Renal pelvis (tissue), 1 donor: ENCODE measurements at regions not wholly inside any gene's neighbourhood (a gene's known extent, or its start where the extent isn't known, plus 50 kb on each side); places are given as distances from the start of the nearest gene placed in this dataset.

Experiments used
- DNase-seq: peaks from one replicate; pipeline ENCODE4 v3.0.0-alpha.2; 2013

DNA sequence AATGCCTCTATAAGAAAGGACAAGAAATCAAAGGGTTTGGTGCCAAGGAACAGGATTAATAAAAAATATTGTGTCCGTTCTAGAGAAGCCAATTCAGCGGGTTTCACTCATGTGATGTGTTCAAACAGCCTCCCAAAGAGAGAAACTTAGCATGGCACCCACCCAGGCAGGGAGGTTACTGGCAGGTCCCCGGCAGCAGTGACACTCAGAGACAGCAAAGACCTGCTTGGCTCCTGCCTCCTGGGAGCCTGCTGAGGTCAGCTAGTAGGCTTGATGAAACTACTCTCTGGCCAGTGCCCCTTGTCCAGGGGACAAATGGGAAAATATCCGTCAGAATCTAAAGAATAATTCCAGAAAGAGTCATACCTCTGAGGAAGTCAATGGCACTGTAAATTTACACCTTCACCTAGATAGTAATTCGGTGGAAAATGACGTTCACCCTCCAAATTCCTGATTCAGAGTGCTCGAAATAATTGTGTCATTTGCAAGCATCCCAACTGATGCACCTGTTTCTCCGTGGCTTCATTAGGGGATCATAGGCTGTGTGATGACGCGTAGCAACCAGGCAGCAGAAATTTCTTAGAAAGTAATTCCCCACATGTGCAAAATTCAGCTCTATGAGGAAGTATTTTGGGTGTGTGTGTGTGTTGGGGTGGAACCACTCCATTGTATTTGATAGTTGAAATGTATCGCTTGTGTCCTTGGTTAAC, 481.5 kb upstream of the ZFHX3 start:
- DNase-seq = no peak

GRCh38 chr16:73527187-73527586, 479.3 kb upstream of the ZFHX3 start:
- no peak for DNase-seq

DNA sequence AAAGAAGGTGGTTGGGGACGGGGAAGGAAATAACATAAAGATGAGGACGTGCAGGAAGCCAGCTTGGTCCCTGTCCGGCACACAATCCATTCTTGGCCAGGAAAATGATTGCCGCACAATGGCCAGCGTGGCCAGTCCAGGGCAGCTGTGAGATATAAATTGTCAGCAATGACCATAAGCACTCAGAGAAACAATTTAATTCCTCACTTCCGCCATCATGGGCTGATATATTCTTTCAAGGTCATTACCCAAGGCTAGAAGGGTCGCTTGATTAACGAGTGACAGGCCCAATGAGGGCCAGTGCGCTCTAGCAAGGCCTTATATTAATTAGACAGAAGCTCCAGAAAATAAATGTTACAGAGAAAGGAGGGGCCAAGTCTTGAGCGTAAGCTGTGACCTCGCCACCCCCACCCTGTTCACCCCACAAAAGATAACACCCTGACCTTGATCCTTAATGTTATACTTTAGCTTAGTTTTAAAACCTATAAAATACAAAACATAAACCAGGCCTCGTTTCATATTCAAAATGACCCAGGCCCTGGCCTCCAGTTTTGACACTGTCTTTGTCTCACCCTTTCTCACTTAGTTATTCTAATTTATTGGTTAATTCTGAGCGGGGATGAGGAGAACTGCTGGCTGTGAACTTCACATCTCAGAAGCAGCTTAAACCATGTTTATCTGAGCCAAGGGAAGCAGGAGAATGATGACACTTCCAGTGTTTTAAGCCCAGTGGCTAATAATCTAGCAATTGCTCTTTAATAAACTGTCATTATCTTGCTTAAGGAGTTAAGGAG, 478.3 kb upstream of the ZFHX3 start:
- DNase-seq = peak; percentile 54

DNA sequence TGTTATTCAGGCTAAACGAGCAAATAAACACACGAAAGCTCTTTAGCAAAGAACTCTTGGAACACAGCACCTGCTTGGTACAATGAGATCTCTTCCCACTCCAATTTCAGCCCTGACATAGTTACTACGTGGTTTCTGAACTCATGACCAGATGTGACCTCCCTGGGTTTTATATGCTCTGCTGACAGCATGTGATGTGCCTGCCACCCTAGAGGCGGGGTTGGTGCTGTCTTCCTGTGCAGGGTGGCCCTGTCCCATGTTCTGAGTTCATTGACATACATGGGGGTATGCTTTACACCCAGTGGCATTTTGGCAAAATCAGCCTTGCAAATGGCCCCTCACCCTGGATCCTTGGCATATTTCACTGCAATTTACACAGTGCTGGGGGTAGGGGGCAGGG, 475.3 kb upstream of the ZFHX3 start:
- no peak for DNase-seq

- DNase-seq = no peak
Measured at GRCh38 chr16:73521499-73521898, 473.6 kb upstream of the ZFHX3 start.

DNA sequence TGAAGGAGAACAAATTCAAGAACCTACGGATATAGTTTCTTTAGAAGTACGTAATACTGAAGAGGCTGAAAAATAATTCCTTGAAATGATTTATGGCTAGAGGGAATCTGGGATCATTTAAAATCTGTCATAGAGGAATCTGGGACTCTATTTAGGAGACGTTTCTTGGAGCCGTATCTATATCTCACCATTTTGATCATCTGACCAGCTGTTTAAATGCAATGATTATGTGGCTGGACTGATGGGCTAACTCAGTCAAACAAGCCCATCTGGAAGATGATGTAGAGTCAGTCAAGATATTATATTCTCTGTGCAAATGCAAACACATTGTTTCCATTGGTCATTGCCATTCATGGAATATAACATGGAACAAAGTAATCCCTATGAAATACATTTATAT, 467.7 kb upstream of the ZFHX3 start:
- DNase-seq = no peak

DNA sequence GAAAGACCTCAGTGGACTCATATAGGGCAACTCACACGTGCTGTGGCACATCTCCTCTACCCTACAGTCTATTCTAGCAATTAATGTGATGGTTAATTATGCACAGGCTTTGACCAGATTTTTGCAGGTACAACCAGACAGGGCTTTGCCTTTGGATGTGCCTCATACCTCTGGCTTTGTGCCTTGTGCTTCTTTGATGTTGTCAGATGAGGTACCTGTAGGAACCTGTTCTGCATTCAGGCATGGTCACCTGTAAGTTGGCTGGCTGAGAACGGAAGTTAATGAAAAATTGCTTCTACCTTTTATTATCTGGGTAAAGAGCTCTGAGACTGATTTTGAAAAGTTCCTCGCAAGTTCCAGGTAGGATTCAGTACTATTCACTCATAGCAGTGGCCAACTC, 462.9 kb upstream of the ZFHX3 start:
- DNase-seq = no peak

GRCh38 chr16:73506568-73507056, 458.7 kb upstream of the ZFHX3 start:
- no peak for DNase-seq

- DNase-seq = no peak
Measured at GRCh38 chr16:73505577-73505976, 457.6 kb upstream of the ZFHX3 start.

- DNase-seq = no peak
Measured at GRCh38 chr16:73504591-73505575, 457.0 kb upstream of the ZFHX3 start.

DNA sequence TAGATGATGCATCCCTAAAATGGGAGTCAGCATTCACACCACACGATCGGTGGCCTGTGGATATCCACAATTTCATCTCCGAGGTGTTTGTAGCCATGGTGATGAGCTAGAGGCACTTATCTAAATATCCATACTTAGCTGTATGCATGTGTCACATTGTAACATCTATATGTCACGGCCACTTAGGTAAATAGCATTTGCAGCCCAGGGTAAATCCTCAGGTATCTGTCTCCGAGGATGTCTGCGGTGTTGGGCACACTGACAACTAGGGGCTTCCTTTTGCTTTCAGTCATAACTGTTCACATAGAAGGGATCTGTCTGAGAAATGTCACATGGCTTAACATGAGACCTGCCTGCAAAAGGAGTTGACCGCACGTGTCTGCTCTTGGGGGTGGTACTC, 455.2 kb upstream of the ZFHX3 start:
- no peak for DNase-seq

GRCh38 chr16:73499276-73499675, 451.3 kb upstream of the ZFHX3 start:
- no peak for DNase-seq

DNA sequence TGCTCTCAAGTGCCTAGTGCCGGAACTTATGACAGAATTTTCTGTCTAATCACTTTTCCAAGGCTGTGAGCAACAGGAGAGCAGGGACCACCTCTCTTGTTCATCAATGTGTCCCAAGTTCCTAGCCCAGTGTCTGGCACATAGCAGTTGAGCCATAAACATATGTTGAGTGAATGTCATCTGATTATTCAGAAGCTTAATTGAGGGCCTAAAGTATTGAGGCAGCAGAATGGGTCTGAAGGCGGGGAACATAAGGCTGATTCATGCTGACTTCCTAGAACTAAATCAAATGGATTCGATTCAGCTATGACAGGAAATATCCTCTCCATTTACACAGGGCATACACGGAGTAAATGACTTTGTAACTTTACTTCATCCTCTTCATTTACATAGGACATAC, 438.0 kb upstream of the ZFHX3 start:
- DNase-seq = no peak

DNA sequence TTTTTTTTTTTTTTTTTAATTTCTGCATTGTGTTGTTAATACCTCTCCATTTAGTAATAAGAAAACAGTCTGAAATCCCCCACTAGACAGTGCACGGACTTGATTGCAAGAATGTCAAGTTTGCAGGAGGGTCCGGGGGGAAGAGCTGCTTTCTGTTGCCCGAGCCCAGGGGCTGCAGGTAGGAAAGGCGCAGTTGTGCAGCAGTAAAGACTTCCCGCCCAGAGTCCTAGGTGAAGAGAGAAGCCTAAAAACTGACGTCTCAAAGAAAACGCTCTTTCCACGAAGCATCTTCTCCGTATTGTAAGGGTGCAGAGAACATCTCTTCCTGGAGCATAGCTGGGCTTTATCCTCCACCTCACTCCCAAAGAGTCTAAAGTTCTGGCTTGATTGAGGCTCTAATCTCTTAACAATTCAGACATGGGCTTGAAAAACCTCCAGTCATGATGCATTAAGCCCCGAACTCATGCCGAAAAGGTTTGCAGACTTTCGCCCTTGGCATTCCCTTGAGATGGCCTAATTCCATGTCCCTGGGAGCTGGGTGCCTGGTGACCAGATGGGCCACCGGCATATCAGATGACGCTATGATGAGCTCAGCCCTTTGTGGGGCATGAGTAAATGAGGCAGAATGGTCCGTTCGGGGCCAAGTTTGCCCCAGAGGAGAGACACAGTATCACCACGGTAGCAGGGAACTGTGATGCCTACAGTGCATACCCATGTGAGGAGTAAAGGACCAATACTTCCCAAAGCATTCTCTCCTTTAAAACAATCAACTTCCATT, 436.2 kb upstream of the ZFHX3 start:
- DNase-seq = no peak

- DNase-seq = peak; percentile 23
Measured at GRCh38 chr16:73483076-73483791, 435.3 kb upstream of the ZFHX3 start.

GRCh38 chr16:73482310-73482709, 434.4 kb upstream of the ZFHX3 start:
- DNase-seq = no peak

- no peak for DNase-seq
Measured at GRCh38 chr16:73480381-73480780, 432.5 kb upstream of the ZFHX3 start.

- no peak for DNase-seq
Measured at GRCh38 chr16:73473713-73474112, 425.8 kb upstream of the ZFHX3 start.

DNA sequence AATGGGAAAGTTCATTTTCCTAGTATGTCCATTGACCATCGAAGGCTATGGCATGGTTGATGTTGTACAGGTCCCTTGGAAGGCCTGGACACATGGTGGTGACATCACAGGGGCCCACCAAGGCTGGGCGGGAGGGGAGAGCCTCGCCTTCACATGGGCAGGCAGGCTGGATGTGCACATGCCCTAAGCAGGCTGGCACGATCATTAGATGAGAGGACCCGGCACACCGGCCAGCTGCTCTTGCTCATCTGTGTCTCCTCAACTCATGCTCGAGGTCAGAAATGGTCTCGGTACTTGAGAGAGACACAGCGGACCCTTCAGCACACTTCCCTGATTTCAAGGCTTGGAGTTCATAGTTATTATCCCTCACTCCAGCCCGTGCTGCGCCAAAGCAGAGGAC, 416.9 kb upstream of the ZFHX3 start:
- DNase-seq = no peak

DNA sequence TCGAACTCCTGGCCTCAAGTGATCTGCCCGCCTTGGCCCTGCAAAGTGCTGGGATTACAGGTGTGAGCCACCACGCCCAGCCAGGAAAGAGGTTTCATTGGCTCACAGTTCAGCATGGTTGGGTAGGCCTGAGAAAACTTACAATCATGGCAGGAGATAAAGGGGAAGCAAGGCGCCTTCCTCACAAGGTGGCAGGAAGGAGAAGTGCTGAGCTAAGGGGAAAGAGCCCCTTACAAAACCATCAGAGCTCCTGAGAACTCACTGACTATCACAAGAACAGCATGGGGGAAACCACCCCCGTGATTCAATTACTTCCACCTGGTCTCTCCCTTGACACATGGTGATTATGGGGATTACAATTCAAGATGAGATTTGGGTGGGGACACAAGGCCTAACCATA, 411.7 kb upstream of the ZFHX3 start:
- no peak for DNase-seq

- DNase-seq = no peak
Measured at GRCh38 chr16:73457851-73458250, 409.9 kb upstream of the ZFHX3 start.
